Panc1 (cell line): ENCODE measurements at regions not wholly inside any gene's neighbourhood (a gene's known extent, or its start where the extent isn't known, plus 50 kb on each side); places are given as distances from the start of the nearest gene placed in this dataset.

Experiments
- CTCF ChIP-seq: fragments of 450-650 bp; IDR thresholded peaks from 2 replicates; pipeline ENCODE4 v1.5.1; 2017; ENCODE audit warnings: mild to moderate bottlenecking
- POLR2AphosphoS5 ChIP-seq: IDR thresholded peaks from 2 replicates; pipeline ENCODE4 v1.6.1; 2012; ENCODE audit warnings: mild to moderate bottlenecking, low read depth, low read length, moderate library complexity
- REST ChIP-seq, 2 experiments: IDR thresholded peaks; 2 replicates each; pipeline ENCODE4 v1.6.1; 2011 to 2012; ENCODE audit warnings: low read depth in 2 of 2, control low read depth in 1 of 2, low read length in 1 of 2, mild to moderate bottlenecking in 1 of 2, moderate library complexity in 1 of 2; ENCODE audit not compliant: insufficient read depth in 1 of 2
- SIN3A ChIP-seq: IDR thresholded peaks from 2 replicates; pipeline ENCODE4 v1.6.1; 2012; ENCODE audit warnings: low read depth, mild to moderate bottlenecking, low read length, moderate library complexity, borderline replicate concordance; ENCODE audit not compliant: insufficient read depth
- TCF7L2 ChIP-seq: IDR thresholded peaks from 2 replicates; pipeline ENCODE4 v1.6.1; 2011; ENCODE audit warnings: mild to moderate bottlenecking, low read depth, low read length, inconsistent platforms

- no peak for TF ChIP-seq CTCF
- TF ChIP-seq POLR2AphosphoS5: no peak
- TF ChIP-seq SIN3A: no peak
- no peak for TF ChIP-seq REST (IDR thresholded peaks at IDR 0.05; ENCODE audit: insufficient read depth in 1 of 2, low read depth in 2 of 2, low read length in 1 of 2)
- no peak for TF ChIP-seq TCF7L2
Measured at GRCh38 chr21:36602735-36603134, 96.2 kb upstream of the SIM2 start.
